Stomach (tissue), 4 donors: ENCODE measurements at regions not wholly inside any gene's neighbourhood (a gene's known extent, or its start where the extent isn't known, plus 50 kb on each side); places are given as distances from the start of the nearest gene placed in this dataset.

Experiments
- EP300 ChIP-seq: sonication (generic); formaldehyde crosslinking; IDR thresholded peaks from one replicate; pipeline ENCODE4 v1.6.1; 2017; ENCODE audit warnings: antibody characterized with exemption
- POLR2A ChIP-seq, 4 donors: fragments of 450-650 bp; IDR thresholded peaks; one replicate each; pipeline ENCODE4 v1.6.1; 2016; ENCODE audit warnings: antibody characterized with exemption in 4 of 4, control low read depth in 2 of 4, mild to moderate bottlenecking in 1 of 4, moderate library complexity in 1 of 4
- POLR2AphosphoS5 ChIP-seq, 3 donors: sonication (generic); formaldehyde crosslinking; IDR thresholded peaks; one replicate each; pipeline ENCODE4 v1.6.1; 2016; ENCODE audit warnings: antibody characterized with exemption in 3 of 3
- TF ChIP-seq, protein P1 (sequence below), 7 experiments: fragments of 450-650 bp in 4 of 7; fragments of 200-600 bp in 3 of 7; sonication (generic) in 3 of 7; IDR thresholded peaks; one replicate each; pipeline ENCODE4 v1.5.1; 2016 to 2019; ENCODE audit warnings: antibody characterized with exemption in 7 of 7, control low read depth in 2 of 7, mild to moderate bottlenecking in 1 of 7

DNA sequence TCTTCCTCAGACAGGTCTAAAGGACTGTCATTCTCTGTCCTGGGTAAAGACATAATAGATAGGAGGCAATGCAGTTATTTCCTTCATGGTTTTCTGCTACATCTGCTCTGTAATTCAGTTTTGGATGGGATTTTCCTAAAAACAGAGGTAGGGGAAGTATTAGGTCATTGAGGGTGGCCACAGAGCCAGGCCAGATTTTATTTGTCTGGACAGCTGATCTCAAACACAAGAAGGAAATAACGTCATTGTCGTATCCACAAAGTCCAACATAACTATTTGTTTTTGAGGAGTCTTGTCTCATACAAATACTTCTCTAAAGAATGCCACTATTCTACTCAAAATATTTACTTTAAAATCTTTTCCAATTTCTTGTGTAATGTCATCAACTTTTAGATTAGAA lies 154.8 kb upstream of the MAP2 start:
- TF ChIP-seq POLR2AphosphoS5 (IDR thresholded peaks at IDR 0.05) (no peak), EP300 (no peak), POLR2A (IDR thresholded peaks at IDR 0.05) (no peak)
- TF ChIP-seq, protein P1, sequence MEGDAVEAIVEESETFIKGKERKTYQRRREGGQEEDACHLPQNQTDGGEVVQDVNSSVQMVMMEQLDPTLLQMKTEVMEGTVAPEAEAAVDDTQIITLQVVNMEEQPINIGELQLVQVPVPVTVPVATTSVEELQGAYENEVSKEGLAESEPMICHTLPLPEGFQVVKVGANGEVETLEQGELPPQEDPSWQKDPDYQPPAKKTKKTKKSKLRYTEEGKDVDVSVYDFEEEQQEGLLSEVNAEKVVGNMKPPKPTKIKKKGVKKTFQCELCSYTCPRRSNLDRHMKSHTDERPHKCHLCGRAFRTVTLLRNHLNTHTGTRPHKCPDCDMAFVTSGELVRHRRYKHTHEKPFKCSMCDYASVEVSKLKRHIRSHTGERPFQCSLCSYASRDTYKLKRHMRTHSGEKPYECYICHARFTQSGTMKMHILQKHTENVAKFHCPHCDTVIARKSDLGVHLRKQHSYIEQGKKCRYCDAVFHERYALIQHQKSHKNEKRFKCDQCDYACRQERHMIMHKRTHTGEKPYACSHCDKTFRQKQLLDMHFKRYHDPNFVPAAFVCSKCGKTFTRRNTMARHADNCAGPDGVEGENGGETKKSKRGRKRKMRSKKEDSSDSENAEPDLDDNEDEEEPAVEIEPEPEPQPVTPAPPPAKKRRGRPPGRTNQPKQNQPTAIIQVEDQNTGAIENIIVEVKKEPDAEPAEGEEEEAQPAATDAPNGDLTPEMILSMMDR (IDR thresholded peaks at IDR 0.05), result no peak
